OCI-LY3 (cell line): ENCODE measurements at regions not wholly inside any gene's neighbourhood (a gene's known extent, or its start where the extent isn't known, plus 50 kb on each side); places are given as distances from the start of the nearest gene placed in this dataset.

ENCODE experiments used
- H2AFZ ChIP-seq: fragments of 200-600, 300-600 bp; shearing (Covaris generic); 2 replicates; pipeline ENCODE4 v1.6.0; 2014; ENCODE audit warnings: antibody characterized with exemption, low read depth, low read length
- H3K27ac ChIP-seq: fragments of 200-600, 300-600 bp; sonication (generic); 2 replicates; pipeline ENCODE4 v1.5.1; 2014; ENCODE audit warnings: mild to moderate bottlenecking, low read length, moderate library complexity, mixed read lengths
- H3K27me3 ChIP-seq: fragments of 200-600, 300-600 bp; sonication (generic); 2 replicates; pipeline ENCODE4 v1.6.1; 2014; ENCODE audit warnings: low read depth, low read length, mixed read lengths
- H3K36me3 ChIP-seq: fragments of 200-600, 300-600 bp; sonication (generic); replicated peaks from 2 replicates; pipeline ENCODE3; 2014; ENCODE audit warnings: low read depth, low read length, mixed read lengths
- H3K4me1 ChIP-seq: fragments of 300-600, 200-600 bp; sonication (generic); 2 replicates; pipeline ENCODE4 v1.6.1; 2014; ENCODE audit warnings: low read length, mixed read lengths
- H3K4me2 ChIP-seq: fragments of 200-600, 300-600 bp; sonication (generic); 2 replicates; pipeline ENCODE4 v1.6.1; 2014; ENCODE audit warnings: low read length, mixed read lengths
- H3K4me3 ChIP-seq: fragments of 300-600, 200-600 bp; sonication (generic); 2 replicates; pipeline ENCODE4 v1.5.1; 2014; ENCODE audit warnings: antibody characterized with exemption, mild to moderate bottlenecking, low read length, moderate library complexity
- H3K79me2 ChIP-seq: fragments of 300-600, 200-600 bp; shearing (Covaris generic); 2 replicates; pipeline ENCODE4 v1.6.1; 2014; ENCODE audit warnings: mild to moderate bottlenecking, low read length, mixed read lengths
- H3K9ac ChIP-seq: fragments of 300-600, 200-600 bp; shearing (Covaris generic); 2 replicates; pipeline ENCODE4 v1.6.0; 2014; ENCODE audit warnings: mild to moderate bottlenecking, low read length, moderate library complexity
- H3K9me3 ChIP-seq: fragments of 200-600, 300-600 bp; shearing (Covaris generic); 2 replicates; pipeline ENCODE4 v1.6.1; 2014; ENCODE audit warnings: low read length, mixed read lengths; ENCODE audit not compliant: insufficient read depth
- H4K20me1 ChIP-seq: fragments of 200-600, 300-600 bp; sonication (generic); 2 replicates; pipeline ENCODE4 v1.6.1; 2016; ENCODE audit warnings: low read length, mixed read lengths; ENCODE audit not compliant: insufficient read depth
- CTCF ChIP-seq: fragments of 200-600, 300-600 bp; sonication (generic); IDR thresholded peaks from 2 replicates; pipeline ENCODE4 v1.5.1; 2014; ENCODE audit warnings: antibody characterized with exemption, low read length, low read depth
- EZH2phosphoT487 ChIP-seq: fragments of 200-600 bp; shearing (Covaris generic); IDR thresholded peaks from 2 replicates; pipeline ENCODE4 v1.6.1; 2018; ENCODE audit warnings: antibody characterized with exemption, mixed run types, low read depth

GRCh38 chr11:82195283-82195682 lies 538.4 kb downstream of the FAM181B start:
- Histone ChIP-seq H4K20me1 (no peaks in the 10 kb centered on the region), H3K79me2 (no peaks in the 10 kb centered on the region), H2AFZ (no peak overlapping the region), H3K36me3 (no peaks in the 10 kb centered on the region), H3K27me3 (no peaks in the 10 kb centered on the region), H3K9ac (no peak overlapping the region), H3K27ac (no peak overlapping the region), H3K4me1 (peaks cover 12% of the 10 kb centered on the region), H3K9me3 (no peaks in the 10 kb centered on the region), H3K4me3 (no peak overlapping the region), H3K4me2 (no peak overlapping the region)
- TF ChIP-seq EZH2phosphoT487 (no peak), CTCF (no peak)

- peak overlapping the region; percentile 65 for H3K4me2 ChIP-seq
- H3K4me3 ChIP-seq = peak overlapping the region; percentile 39
- H4K20me1 ChIP-seq = no peaks in the 10 kb centered on the region
- H3K27me3 ChIP-seq = no peaks in the 10 kb centered on the region
- H3K79me2 ChIP-seq = no peaks in the 10 kb centered on the region
- no peaks in the 10 kb centered on the region for H3K9me3 ChIP-seq
- peaks cover 12% of the 10 kb centered on the region for H3K4me1 ChIP-seq
- no peak overlapping the region for H2AFZ ChIP-seq
- no peak overlapping the region; the same call in 1 of the 2 replicates for H3K9ac ChIP-seq
- no peaks in the 10 kb centered on the region for H3K36me3 ChIP-seq
- no peak overlapping the region for H3K27ac ChIP-seq
- TF ChIP-seq CTCF (no peak), EZH2phosphoT487 (no peak)
These were observed 539.1 kb downstream of the FAM181B start for GRCh38 chr11:82194521-82194920.

- Histone ChIP-seq H3K9me3 (no peaks in the 10 kb centered on the region), H3K4me2 (no peak overlapping the region), H3K9ac (no peak overlapping the region), H3K27ac (no peak overlapping the region), H3K4me3 (no peak overlapping the region), H3K36me3 (no peaks in the 10 kb centered on the region), H3K79me2 (no peaks in the 10 kb centered on the region), H2AFZ (no peak overlapping the region), H4K20me1 (no peaks in the 10 kb centered on the region), H3K27me3 (no peaks in the 10 kb centered on the region), H3K4me1 (peaks cover 12% of the 10 kb centered on the region)
- TF ChIP-seq EZH2phosphoT487 (no peak), CTCF (no peak)
These were observed 542.0 kb downstream of the FAM181B start for GRCh38 chr11:82191695-82192094.

GRCh38 chr11:82185925-82186324 lies 547.7 kb downstream of the FAM181B start:
- Histone ChIP-seq H3K4me1 (no peaks in the 10 kb centered on the region), H4K20me1 (no peaks in the 10 kb centered on the region), H3K27ac (no peak overlapping the region), H3K27me3 (no peaks in the 10 kb centered on the region), H3K4me3 (no peak overlapping the region), H3K79me2 (no peaks in the 10 kb centered on the region), H3K36me3 (no peaks in the 10 kb centered on the region), H2AFZ (no peak overlapping the region), H3K4me2 (no peak overlapping the region), H3K9ac (no peak overlapping the region), H3K9me3 (no peaks in the 10 kb centered on the region)
- TF ChIP-seq CTCF = no peak
- no peak for TF ChIP-seq EZH2phosphoT487
